HCT116 (cell line): ENCODE measurements at regions not wholly inside any gene's neighbourhood (a gene's known extent, or its start where the extent isn't known, plus 50 kb on each side); places are given as distances from the start of the nearest gene placed in this dataset.

ENCODE experiments used
- ATAC-seq: fragments of 200-7000 bp; cut with Tn5 transposase; 2 replicates; pipeline ENCODE4 v1.9.1; 2020; ENCODE audit warnings: mild to moderate bottlenecking, moderate library complexity
- BruUV-seq: library from RNA; stranded (reverse); fragments of 400-500 nt; replicated peaks from 2 replicates; lab custom pipeline; 2021; lab: Mats Ljungman, UMichigan
- CTCF ChIA-PET: fragments of 300-600 bp; sonication (Branson Sonifier 250); formaldehyde crosslinking; loops from one replicate; lab custom pipeline; 2021; ENCODE audit warnings: antibody characterized with exemption; lab: Charles Lee
- POLR2A ChIA-PET: fragments of 300-600, 350-600 bp; sonication (Branson Sonifier 250); formaldehyde crosslinking; loops from one replicate; lab custom pipeline; 2021; ENCODE audit warnings: antibody characterized with exemption; lab: Charles Lee
- RAD21 ChIA-PET, 2 experiments: fragments of 300-600 bp; sonication (Branson Sonifier 250); formaldehyde crosslinking; loops; one replicate each; lab custom pipeline; 2023; ENCODE audit warnings: low total read pairs in 2 of 2; ENCODE audit not compliant: uncharacterized antibody in 2 of 2, unreplicated experiment in 2 of 2, low non-redundant PET in 1 of 2; lab: Charles Lee
- DNase-seq: peaks from one replicate; pipeline ENCODE4 v3.0.0-alpha.2; 2010; ENCODE audit warnings: low read depth, low spot score
- H2AFZ ChIP-seq: fragments of 200-600 bp; shearing (Covaris generic), sonication (generic); 2 replicates; pipeline ENCODE4 v1.6.1; 2017; ENCODE audit warnings: low read depth, mixed run types, mixed read lengths, antibody characterized with exemption, low read length; ENCODE audit not compliant: poor library complexity, severe bottlenecking
- H3K27ac ChIP-seq: 2 replicates; pipeline ENCODE4 v1.5.1; 2012; ENCODE audit warnings: low read depth, low read length
- H3K27me3 ChIP-seq: fragments of 200-600 bp; sonication (generic); 2 replicates; pipeline ENCODE4 v1.6.1; 2016; ENCODE audit warnings: mixed run types, low read length, mixed read lengths; ENCODE audit not compliant: insufficient read depth
- H3K36me3 ChIP-seq, 2 experiments: fragments of 200-500 bp in 1 of 2; fragments of 200-600 bp in 1 of 2; sonication (Bioruptor generic) in 1 of 2; sonication (generic) in 1 of 2; 2 replicates each; pipeline versions ENCODE4 v1.5.1 to v1.6.1; 2014 to 2016; ENCODE audit warnings: low read length in 2 of 2, inconsistent platforms in 1 of 2, mixed read lengths in 1 of 2, mixed run types in 1 of 2; ENCODE audit not compliant: insufficient read depth in 2 of 2, control insufficient read depth in 1 of 2
- H3K4me1 ChIP-seq, 2 experiments: fragments of 200-600 bp in 1 of 2; sonication (generic) in 1 of 2; 2 replicates each; pipeline versions ENCODE4 v1.5.1 to v1.6.1; 2012 to 2017; ENCODE audit warnings: low read length in 2 of 2, inconsistent platforms in 1 of 2, mild to moderate bottlenecking in 1 of 2, mixed read lengths in 1 of 2, mixed run types in 1 of 2, moderate library complexity in 1 of 2; ENCODE audit not compliant: insufficient read depth in 2 of 2, control insufficient read depth in 1 of 2
- H3K4me2 ChIP-seq: fragments of 200-600 bp; sonication (generic); 2 replicates; pipeline ENCODE4 v1.6.1; 2017; ENCODE audit warnings: mixed run types, low read length, mixed read lengths
- H3K4me3 ChIP-seq, 2 experiments: fragments of 200-600 bp in 1 of 2; sonication (generic) in 1 of 2; replicated peaks in 1 of 2; 2 replicates each; pipeline ENCODE4 v1.5.1; 2011 to 2016; ENCODE audit warnings: low read length in 2 of 2, control low read depth in 1 of 2, low read depth in 1 of 2, mild to moderate bottlenecking in 1 of 2, mixed read lengths in 1 of 2, mixed run types in 1 of 2
- H3K79me2 ChIP-seq: fragments of 200-600 bp; sonication (generic); 2 replicates; pipeline ENCODE4 v1.6.1; 2017; ENCODE audit warnings: mild to moderate bottlenecking, mixed run types, low read length, moderate library complexity, mixed read lengths; ENCODE audit not compliant: insufficient read depth
- H3K9ac ChIP-seq: fragments of 200-600 bp; sonication (generic); 2 replicates; pipeline ENCODE4 v1.6.1; 2016; ENCODE audit warnings: low read length, mixed read lengths
- H3K9me2 ChIP-seq: fragments of 200-600 bp; sonication (generic), shearing (Covaris generic); 2 replicates; pipeline ENCODE4 v1.6.1; 2017; ENCODE audit warnings: mixed run types, mild to moderate bottlenecking, moderate library complexity; ENCODE audit not compliant: insufficient read depth
- H3K9me3 ChIP-seq, 2 experiments: fragments of 200-500 bp in 1 of 2; fragments of 200-600 bp in 1 of 2; sonication (Bioruptor generic) in 1 of 2; sonication (generic) in 1 of 2; 2 replicates each; pipeline ENCODE4 v1.6.1; 2014 to 2017; ENCODE audit warnings: low read length in 2 of 2, mixed read lengths in 2 of 2, inconsistent platforms in 1 of 2, low read depth in 1 of 2, mild to moderate bottlenecking in 1 of 2, mixed run types in 1 of 2, moderate library complexity in 1 of 2; ENCODE audit not compliant: control insufficient read depth in 1 of 2, insufficient read depth in 1 of 2
- H4K20me1 ChIP-seq: fragments of 200-600 bp; sonication (generic), shearing (Covaris generic); 2 replicates; pipeline ENCODE4 v1.6.1; 2017; ENCODE audit warnings: mixed run types, mild to moderate bottlenecking, moderate library complexity; ENCODE audit not compliant: insufficient read depth
- CBX3 ChIP-seq: IDR thresholded peaks from 2 replicates; pipeline ENCODE4 v1.6.1; 2012; ENCODE audit warnings: low read depth
- CEBPB ChIP-seq: IDR thresholded peaks from 2 replicates; pipeline ENCODE4 v1.6.1; 2012; ENCODE audit warnings: low read depth
- CTCF ChIP-seq, 3 experiments: fragments of 200-600 bp in 1 of 3; sonication (generic) in 1 of 3; IDR thresholded peaks in 2 of 3; conservative IDR thresholded peaks in 1 of 3; 2 replicates each; pipeline ENCODE4 v1.5.1; 2012 to 2017; ENCODE audit warnings: low read depth in 2 of 3, low read length in 2 of 3, antibody characterized with exemption in 1 of 3, borderline replicate concordance in 1 of 3, control low read depth in 1 of 3, mild to moderate bottlenecking in 1 of 3, mixed read lengths in 1 of 3, mixed run types in 1 of 3, moderate library complexity in 1 of 3; ENCODE audit not compliant: insufficient read depth in 1 of 3
- EGR1 ChIP-seq: IDR thresholded peaks from 2 replicates; pipeline ENCODE4 v1.6.1; 2012; ENCODE audit warnings: low read depth
- ELF1 ChIP-seq: IDR thresholded peaks from 2 replicates; pipeline ENCODE4 v1.6.1; 2012; ENCODE audit warnings: low read depth, borderline replicate concordance
- EZH2 ChIP-seq: fragments of 200-600 bp; sonication (generic); IDR thresholded peaks from 2 replicates; pipeline ENCODE4 v1.6.1; 2017; ENCODE audit warnings: antibody characterized with exemption, mixed run types
- FOSL1 ChIP-seq: IDR thresholded peaks from 2 replicates; pipeline ENCODE4 v1.6.1; 2012; ENCODE audit warnings: low read depth
- JUND ChIP-seq: IDR thresholded peaks from 2 replicates; pipeline ENCODE4 v1.6.1; 2012
- POLR2A ChIP-seq: IDR thresholded peaks from 2 replicates; pipeline ENCODE4 v1.7.0; 2011; ENCODE audit warnings: borderline replicate concordance; ENCODE audit not compliant: insufficient read depth, insufficient read length; ENCODE audit errors: extremely low read depth
- POLR2AphosphoS5 ChIP-seq: IDR thresholded peaks from 2 replicates; pipeline ENCODE4 v1.6.1; 2011; ENCODE audit warnings: mild to moderate bottlenecking, low read depth, low read length, moderate library complexity
- RAD21 ChIP-seq: IDR thresholded peaks from 2 replicates; pipeline ENCODE4 v1.6.1; 2012; ENCODE audit warnings: low read depth, mild to moderate bottlenecking
- REST ChIP-seq: IDR thresholded peaks from 2 replicates; pipeline ENCODE4 v1.6.1; 2012; ENCODE audit warnings: low read depth
- SIN3A ChIP-seq: IDR thresholded peaks from 2 replicates; pipeline ENCODE4 v1.6.1; 2012; ENCODE audit warnings: low read depth
- SRF ChIP-seq: IDR thresholded peaks from 2 replicates; pipeline ENCODE4 v1.6.1; 2012; ENCODE audit warnings: low read depth
- TCF7L2 ChIP-seq: IDR thresholded peaks from 2 replicates; pipeline ENCODE4 v1.7.0; 2011; ENCODE audit warnings: borderline replicate concordance, inconsistent platforms; ENCODE audit not compliant: insufficient read depth, insufficient read length; ENCODE audit errors: extremely low read depth
- YY1 ChIP-seq: IDR thresholded peaks from 2 replicates; pipeline ENCODE4 v1.6.1; 2011; ENCODE audit warnings: low read length, low read depth, moderate library complexity, mild to moderate bottlenecking; ENCODE audit not compliant: insufficient replicate concordance; ENCODE audit errors: extremely low read depth
- ZNF274 ChIP-seq: fragments of 200-500 bp; sonication (Bioruptor generic); IDR thresholded peaks from 2 replicates; pipeline ENCODE4 v1.6.1; 2014; ENCODE audit warnings: mild to moderate bottlenecking, low read depth, low read length, inconsistent platforms
- intact Hi-C: fragments of 100-400 bp; cut with micrococcal nuclease; formaldehyde crosslinking; loops from 2 replicates; pipeline ENCODE4 v1.10.0; 2022

GRCh38 chr12:98422359-98422758, 93.0 kb upstream of the TMPO start:
- Histone ChIP-seq H3K4me3 (no peak overlapping the region), H3K4me2 (no peak overlapping the region), H3K9me2 (no peaks in the 10 kb centered on the region), H3K36me3 (no peaks in the 10 kb centered on the region), H3K9ac (no peak overlapping the region), H2AFZ (no peak overlapping the region), H4K20me1 (no peaks in the 10 kb centered on the region), H3K27me3 (no peaks in the 10 kb centered on the region), H3K4me1 (peaks cover 26 to 41% of the 10 kb centered on the region in 2 experiments), H3K27ac (no peak overlapping the region; the same call in 1 of the 2 replicates), H3K9me3 (no peaks in the 10 kb centered on the region), H3K79me2 (no peaks in the 10 kb centered on the region)
- ChIA-PET CTCF (no interaction called here), RAD21 (no interaction called here), POLR2A (no interaction called here)
- no TSS peak for BruUV-seq
- TF ChIP-seq YY1 (no peak), ZNF274 (no peak), CTCF (IDR thresholded peaks at IDR 0.05 in 2 of 3, conservative IDR thresholded peaks at IDR 0.05 in 1 of 3; ENCODE audit: borderline replicate concordance in 1 of 3, insufficient read depth in 1 of 3, low read depth in 2 of 3, low read length in 2 of 3) (no peak), SRF (no peak), FOSL1 (no peak), SIN3A (no peak), RAD21 (no peak), EZH2 (no peak), JUND (no peak), POLR2A (no peak), TCF7L2 (no peak), ELF1 (no peak), REST (no peak), CBX3 (no peak), EGR1 (no peak), CEBPB (no peak), POLR2AphosphoS5 (no peak)
- intact Hi-C loops = loop anchor here (5.0 kb wide), 1 partner anchor 110 kb away; no protein-coding TSS in a partner anchor
- DNase-seq (no peak), ATAC-seq (no peak)
